HCT116 (cell line): ENCODE measurements at regions not wholly inside any gene's neighbourhood (a gene's known extent, or its start where the extent isn't known, plus 50 kb on each side); places are given as distances from the start of the nearest gene placed in this dataset.

Experiments
- ATF3 ChIP-seq: IDR thresholded peaks from 2 replicates; pipeline ENCODE4 v1.6.1; 2012
- CBX3 ChIP-seq: IDR thresholded peaks from 2 replicates; pipeline ENCODE4 v1.6.1; 2012; ENCODE audit warnings: low read depth
- CTCF ChIP-seq, 3 experiments: fragments of 200-600 bp in 1 of 3; sonication (generic) in 1 of 3; IDR thresholded peaks in 2 of 3; conservative IDR thresholded peaks in 1 of 3; 2 replicates each; pipeline ENCODE4 v1.5.1; 2012 to 2017; ENCODE audit warnings: low read depth in 2 of 3, low read length in 2 of 3, antibody characterized with exemption in 1 of 3, borderline replicate concordance in 1 of 3, control low read depth in 1 of 3, mild to moderate bottlenecking in 1 of 3, mixed read lengths in 1 of 3, mixed run types in 1 of 3, moderate library complexity in 1 of 3; ENCODE audit not compliant: insufficient read depth in 1 of 3
- EGR1 ChIP-seq: IDR thresholded peaks from 2 replicates; pipeline ENCODE4 v1.6.1; 2012; ENCODE audit warnings: low read depth
- EZH2 ChIP-seq: fragments of 200-600 bp; sonication (generic); IDR thresholded peaks from 2 replicates; pipeline ENCODE4 v1.6.1; 2017; ENCODE audit warnings: antibody characterized with exemption, mixed run types
- EZH2phosphoT487 ChIP-seq: fragments of 200-600 bp; IDR thresholded peaks from 2 replicates; pipeline ENCODE4 v1.6.1; 2018; ENCODE audit warnings: antibody characterized with exemption, borderline replicate concordance
- JUND ChIP-seq: IDR thresholded peaks from 2 replicates; pipeline ENCODE4 v1.6.1; 2012
- MAX ChIP-seq: IDR thresholded peaks from 2 replicates; pipeline ENCODE4 v1.6.1; 2012
- POLR2A ChIP-seq: IDR thresholded peaks from 2 replicates; pipeline ENCODE4 v1.7.0; 2011; ENCODE audit warnings: borderline replicate concordance; ENCODE audit not compliant: insufficient read depth, insufficient read length; ENCODE audit errors: extremely low read depth
- POLR2AphosphoS5 ChIP-seq: IDR thresholded peaks from 2 replicates; pipeline ENCODE4 v1.6.1; 2011; ENCODE audit warnings: mild to moderate bottlenecking, low read depth, low read length, moderate library complexity
- SIN3A ChIP-seq: IDR thresholded peaks from 2 replicates; pipeline ENCODE4 v1.6.1; 2012; ENCODE audit warnings: low read depth
- TCF7L2 ChIP-seq: IDR thresholded peaks from 2 replicates; pipeline ENCODE4 v1.7.0; 2011; ENCODE audit warnings: borderline replicate concordance, inconsistent platforms; ENCODE audit not compliant: insufficient read depth, insufficient read length; ENCODE audit errors: extremely low read depth
- ZFX ChIP-seq: fragments of 450-650 bp; IDR thresholded peaks from 2 replicates; pipeline ENCODE4 v1.6.1; 2017
- ZNF274 ChIP-seq: fragments of 200-500 bp; sonication (Bioruptor generic); IDR thresholded peaks from 2 replicates; pipeline ENCODE4 v1.6.1; 2014; ENCODE audit warnings: mild to moderate bottlenecking, low read depth, low read length, inconsistent platforms

- TF ChIP-seq CTCF (IDR thresholded peaks at IDR 0.05 in 2 of 3, conservative IDR thresholded peaks at IDR 0.05 in 1 of 3; ENCODE audit: borderline replicate concordance in 1 of 3, insufficient read depth in 1 of 3, low read depth in 2 of 3, low read length in 2 of 3) (no peak), POLR2A (no peak), POLR2AphosphoS5 (no peak), TCF7L2 (no peak), CBX3 (no peak), EGR1 (no peak), ZNF274 (no peak), EZH2phosphoT487 (no peak), ZFX (no peak), MAX (no peak), ATF3 (no peak), JUND (no peak), EZH2 (no peak), SIN3A (no peak)
Measured at GRCh38 chr16:59593194-59593661, 859.1 kb upstream of the GOT2 start.
